A673 (cell line): ENCODE measurements at regions not wholly inside any gene's neighbourhood (a gene's known extent, or its start where the extent isn't known, plus 50 kb on each side); places are given as distances from the start of the nearest gene placed in this dataset.

Experiments used
- CTCF ChIP-seq: fragments of 300-800, 200-600 bp; sonication (generic); conservative IDR thresholded peaks from 2 replicates; pipeline ENCODE4 v1.5.1; 2017; ENCODE audit warnings: low read depth, mild to moderate bottlenecking, antibody characterized with exemption, low read length, moderate library complexity, mixed read lengths
- EZH2 ChIP-seq: fragments of 200-600 bp; sonication (generic); IDR thresholded peaks from 2 replicates; pipeline ENCODE4 v1.6.1; 2017; ENCODE audit warnings: borderline replicate concordance, low read depth, mild to moderate bottlenecking, mixed read lengths, antibody characterized with exemption, low read length; ENCODE audit not compliant: poor library complexity, severe bottlenecking

GRCh38 chr18:76634564-76634963, 139.5 kb upstream of the ZNF516 start:
- TF ChIP-seq CTCF (no peak), EZH2 (no peak)
